ENCODE measurements at regions not wholly inside any gene's neighbourhood (a gene's known extent, or its start where the extent isn't known, plus 50 kb on each side); places are given as distances from the start of the nearest gene placed in this dataset.

- TF ChIP-seq, protein P1, sequence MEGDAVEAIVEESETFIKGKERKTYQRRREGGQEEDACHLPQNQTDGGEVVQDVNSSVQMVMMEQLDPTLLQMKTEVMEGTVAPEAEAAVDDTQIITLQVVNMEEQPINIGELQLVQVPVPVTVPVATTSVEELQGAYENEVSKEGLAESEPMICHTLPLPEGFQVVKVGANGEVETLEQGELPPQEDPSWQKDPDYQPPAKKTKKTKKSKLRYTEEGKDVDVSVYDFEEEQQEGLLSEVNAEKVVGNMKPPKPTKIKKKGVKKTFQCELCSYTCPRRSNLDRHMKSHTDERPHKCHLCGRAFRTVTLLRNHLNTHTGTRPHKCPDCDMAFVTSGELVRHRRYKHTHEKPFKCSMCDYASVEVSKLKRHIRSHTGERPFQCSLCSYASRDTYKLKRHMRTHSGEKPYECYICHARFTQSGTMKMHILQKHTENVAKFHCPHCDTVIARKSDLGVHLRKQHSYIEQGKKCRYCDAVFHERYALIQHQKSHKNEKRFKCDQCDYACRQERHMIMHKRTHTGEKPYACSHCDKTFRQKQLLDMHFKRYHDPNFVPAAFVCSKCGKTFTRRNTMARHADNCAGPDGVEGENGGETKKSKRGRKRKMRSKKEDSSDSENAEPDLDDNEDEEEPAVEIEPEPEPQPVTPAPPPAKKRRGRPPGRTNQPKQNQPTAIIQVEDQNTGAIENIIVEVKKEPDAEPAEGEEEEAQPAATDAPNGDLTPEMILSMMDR (IDR thresholded peaks at IDR 0.05), result no peak
- TF ChIP-seq EZH2phosphoT487 (IDR thresholded peaks at IDR 0.05) (no peak), EZH2 (IDR thresholded peaks at IDR 0.05) (no peak)
These were observed 213.8 kb upstream of the NLRP1 start for GRCh38 chr17:5798094-5798493.
